ENCODE measurements at regions not wholly inside any gene's neighbourhood (a gene's known extent, or its start where the extent isn't known, plus 50 kb on each side); places are given as distances from the start of the nearest gene placed in this dataset.

GRCh38 chrX:7641141-7641540, 201.8 kb upstream of the VCX start:
- no peaks in the 10 kb centered on the region for H3K36me3 ChIP-seq
- TF ChIP-seq CTCF (IDR thresholded peaks at IDR 0.05): no peak
- H3K27ac ChIP-seq: no peak overlapping the region
- intact Hi-C loops (cut with DNase I): loop anchor here in 1 of 10 donors (5.0 kb wide), 1 partner anchor 836 kb away; no protein-coding TSS in a partner anchor
- H3K4me1 ChIP-seq: no peaks in the 10 kb centered on the region
- 80 to 86% methylated on average over 2 of the region's 2 CpGs for WGBS, 2 donors
- DNase-seq: no peak
- ATAC-seq: no peak
- no peak overlapping the region for H3K4me3 ChIP-seq
- no peaks in the 10 kb centered on the region for H3K27me3 ChIP-seq
- peaks cover 0 to 3% (median 0%) of the 10 kb centered on the region in 11 donors for H3K9me3 ChIP-seq

- 73 to 78% methylated on average over 2 of the region's 2 CpGs for WGBS, 2 donors
- Histone ChIP-seq H3K4me1 (no peaks in the 10 kb centered on the region), H3K4me3 (no peak overlapping the region), H3K27ac (no peak overlapping the region), H3K36me3 (no peaks in the 10 kb centered on the region), H3K27me3 (no peaks in the 10 kb centered on the region), H3K9me3 (peaks cover 0 to 3% (median 0%) of the 10 kb centered on the region in 11 donors)
- no peak for ATAC-seq
- intact Hi-C loops (cut with DNase I): loop anchor here in 1 of 10 donors (5.0 kb wide), 1 partner anchor 837 kb away; no protein-coding TSS in a partner anchor
- no peak for TF ChIP-seq CTCF (IDR thresholded peaks at IDR 0.05)
- DNase-seq: no peak
These were observed 202.6 kb upstream of the VCX start for GRCh38 chrX:7640392-7640791.

GRCh38 chrX:7638078-7638710, 204.8 kb upstream of the VCX start:
- DNase-seq (no peak), ATAC-seq (no peak)
- 87 to 91% methylated on average over 7 of the region's 7 CpGs for WGBS, 2 donors
- intact Hi-C loops (cut with DNase I): loop anchor here in 1 of 10 donors (5.0 kb wide), 1 partner anchor 771 kb away; no protein-coding TSS in a partner anchor
- Histone ChIP-seq H3K9me3 (peaks cover 0 to 6% (median 0%) of the 10 kb centered on the region in 11 donors), H3K27me3 (no peaks in the 10 kb centered on the region), H3K4me3 (no peak overlapping the region), H3K4me1 (no peaks in the 10 kb centered on the region), H3K27ac (no peak overlapping the region), H3K36me3 (no peaks in the 10 kb centered on the region)
- no peak for TF ChIP-seq CTCF (IDR thresholded peaks at IDR 0.05)

GRCh38 chrX:7637066-7637465, 205.9 kb upstream of the VCX start:
- TF ChIP-seq CTCF (IDR thresholded peaks at IDR 0.05): no peak

More at GRCh38 chrX:7637066-7637465, 205.9 kb upstream of the VCX start:
- Histone ChIP-seq H3K9me3 (peaks cover 0 to 18% (median 0%) of the 10 kb centered on the region in 11 donors), H3K27me3 (no peaks in the 10 kb centered on the region), H3K36me3 (no peaks in the 10 kb centered on the region), H3K27ac (no peak overlapping the region), H3K4me3 (no peak overlapping the region), H3K4me1 (no peaks in the 10 kb centered on the region)
- DNase-seq: no peak
- intact Hi-C loops (cut with DNase I): loop anchor here in 1 of 10 donors (5.0 kb wide), 1 partner anchor 770 kb away; no protein-coding TSS in a partner anchor
- WGBS, 2 donors: 49 to 56% methylated on average over 3 of the region's 3 CpGs
- no peak for ATAC-seq

All from heart right ventricle (tissue), 16 donors.